HEK293 (cell line): ENCODE measurements at regions not wholly inside any gene's neighbourhood (a gene's known extent, or its start where the extent isn't known, plus 50 kb on each side); places are given as distances from the start of the nearest gene placed in this dataset.

ENCODE experiments used
- HIC1 ChIP-seq: fragments of 450-650 bp; formaldehyde crosslinking; IDR thresholded peaks from 2 replicates; pipeline ENCODE4 v1.5.1; 2016; ENCODE audit warnings: missing biosample characterization, missing genetic modification characterization
- IKZF3 ChIP-seq: fragments of 450-650 bp; IDR thresholded peaks from 2 replicates; pipeline ENCODE4 v1.5.0; 2018; ENCODE audit warnings: missing biosample characterization, mild to moderate bottlenecking, missing genetic modification characterization, moderate library complexity
- KLF8 ChIP-seq: fragments of 450-650 bp; formaldehyde crosslinking; IDR thresholded peaks from 2 replicates; pipeline ENCODE4 v1.5.1; 2016; ENCODE audit warnings: missing biosample characterization, missing genetic modification characterization
- PRDM2 ChIP-seq: fragments of 450-650 bp; formaldehyde crosslinking; IDR thresholded peaks from 2 replicates; pipeline ENCODE4 v1.5.1; 2016; ENCODE audit warnings: missing biosample characterization, missing genetic modification characterization, borderline replicate concordance
- SP7 ChIP-seq: fragments of 450-650 bp; formaldehyde crosslinking; IDR thresholded peaks from 2 replicates; pipeline ENCODE4 v1.5.1; 2016; ENCODE audit warnings: missing biosample characterization, missing genetic modification characterization
- ZBTB17 ChIP-seq: fragments of 450-650 bp; formaldehyde crosslinking; IDR thresholded peaks from 2 replicates; pipeline ENCODE4 v1.5.1; 2016; ENCODE audit warnings: missing biosample characterization, missing genetic modification characterization
- ZEB2 ChIP-seq: fragments of 450-650 bp; formaldehyde crosslinking; IDR thresholded peaks from 2 replicates; pipeline ENCODE4 v1.5.1; 2016; ENCODE audit warnings: missing biosample characterization, missing genetic modification characterization
- ZFP3 ChIP-seq: fragments of 450-650 bp; formaldehyde crosslinking; IDR thresholded peaks from 2 replicates; pipeline ENCODE4 v1.5.1; 2016; ENCODE audit warnings: low read depth, missing biosample characterization, missing genetic modification characterization
- ZNF157 ChIP-seq: fragments of 450-650 bp; formaldehyde crosslinking; IDR thresholded peaks from 2 replicates; pipeline ENCODE4 v1.5.1; 2016; ENCODE audit warnings: missing biosample characterization, missing genetic modification characterization
- ZNF16 ChIP-seq: fragments of 450-650 bp; formaldehyde crosslinking; IDR thresholded peaks from 2 replicates; pipeline ENCODE4 v1.5.1; 2016; ENCODE audit warnings: low read depth, missing biosample characterization, missing genetic modification characterization
- ZNF2 ChIP-seq: fragments of 450-650 bp; formaldehyde crosslinking; IDR thresholded peaks from 2 replicates; pipeline ENCODE4 v1.5.1; 2016; ENCODE audit warnings: missing biosample characterization, missing genetic modification characterization
- ZNF214 ChIP-seq: fragments of 450-650 bp; formaldehyde crosslinking; IDR thresholded peaks from 2 replicates; pipeline ENCODE4 v1.5.1; 2017; ENCODE audit warnings: missing biosample characterization, mild to moderate bottlenecking, missing genetic modification characterization, borderline replicate concordance
- ZNF23 ChIP-seq: fragments of 450-650 bp; formaldehyde crosslinking; IDR thresholded peaks from 2 replicates; pipeline ENCODE4 v1.5.1; 2016; ENCODE audit warnings: missing biosample characterization, missing genetic modification characterization, borderline replicate concordance
- ZNF239 ChIP-seq: fragments of 450-650 bp; formaldehyde crosslinking; IDR thresholded peaks from 2 replicates; pipeline ENCODE4 v1.5.1; 2016; ENCODE audit warnings: missing biosample characterization, missing genetic modification characterization
- ZNF341 ChIP-seq: fragments of 450-650 bp; formaldehyde crosslinking; IDR thresholded peaks from 2 replicates; pipeline ENCODE4; 2016; ENCODE audit warnings: low read depth, missing biosample characterization, missing genetic modification characterization
- ZNF354C ChIP-seq: fragments of 450-650 bp; formaldehyde crosslinking; IDR thresholded peaks from 2 replicates; pipeline ENCODE4 v1.5.1; 2016; ENCODE audit warnings: missing biosample characterization, missing genetic modification characterization, low read depth, borderline replicate concordance
- ZNF37A ChIP-seq: fragments of 450-650 bp; IDR thresholded peaks from 2 replicates; pipeline ENCODE4 v1.5.1; 2018; ENCODE audit warnings: missing biosample characterization, missing genetic modification characterization
- ZNF416 ChIP-seq: fragments of 450-650 bp; formaldehyde crosslinking; IDR thresholded peaks from 2 replicates; pipeline ENCODE4 v1.5.1; 2016; ENCODE audit warnings: missing biosample characterization, missing genetic modification characterization
- ZNF433 ChIP-seq: fragments of 450-650 bp; formaldehyde crosslinking; IDR thresholded peaks from 2 replicates; pipeline ENCODE4 v1.5.1; 2016; ENCODE audit warnings: missing biosample characterization, missing genetic modification characterization, low read depth
- ZNF549 ChIP-seq: fragments of 450-650 bp; IDR thresholded peaks from 2 replicates; pipeline ENCODE4 v1.5.1; 2018; ENCODE audit warnings: missing biosample characterization, missing genetic modification characterization, mild to moderate bottlenecking, inconsistent platforms, moderate library complexity
- ZNF585B ChIP-seq: fragments of 450-650 bp; formaldehyde crosslinking; IDR thresholded peaks from 2 replicates; pipeline ENCODE4 v1.5.1; 2016; ENCODE audit warnings: missing biosample characterization, missing genetic modification characterization
- ZNF626 ChIP-seq: fragments of 450-650 bp; sonication (Bioruptor Pico); formaldehyde crosslinking; IDR thresholded peaks from 2 replicates; pipeline ENCODE4 v1.5.1; 2018; ENCODE audit warnings: missing biosample characterization, missing genetic modification characterization, inconsistent platforms
- ZNF785 ChIP-seq: fragments of 450-650 bp; formaldehyde crosslinking; IDR thresholded peaks from 2 replicates; pipeline ENCODE4 v1.5.1; 2016; ENCODE audit warnings: missing biosample characterization, missing genetic modification characterization
- ZNF843 ChIP-seq: fragments of 450-650 bp; formaldehyde crosslinking; IDR thresholded peaks from 2 replicates; pipeline ENCODE4 v1.5.1; 2016; ENCODE audit warnings: missing biosample characterization, missing genetic modification characterization
- TF ChIP-seq, protein P1 (sequence below): fragments of 450-650 bp; formaldehyde crosslinking; IDR thresholded peaks from 2 replicates; pipeline ENCODE4 v1.5.1; 2016; ENCODE audit warnings: missing biosample characterization, missing genetic modification characterization, borderline replicate concordance
- TF ChIP-seq, protein P2 (sequence below): fragments of 450-650 bp; formaldehyde crosslinking; IDR thresholded peaks from 2 replicates; pipeline ENCODE4 v1.5.1; 2016; ENCODE audit warnings: missing biosample characterization, missing genetic modification characterization
- TF ChIP-seq, protein P3 (sequence below): fragments of 450-650 bp; formaldehyde crosslinking; IDR thresholded peaks from 2 replicates; pipeline ENCODE4 v1.5.1; 2017; ENCODE audit warnings: missing biosample characterization, mild to moderate bottlenecking, missing genetic modification characterization, moderate library complexity

- TF ChIP-seq ZFP3 (no peak), ZNF433 (tag by site-specific recombination) (no peak), ZNF23 (no peak), ZNF37A (tag by site-specific recombination) (no peak), ZNF16 (tag by site-specific recombination) (no peak), ZNF549 (tag by site-specific recombination) (no peak), SP7 (tag by site-specific recombination) (peak; percentile 88), ZNF354C (tag by site-specific recombination) (no peak), ZNF416 (tag by site-specific recombination) (no peak), IKZF3 (tag by site-specific recombination) (no peak), ZNF785 (tag by site-specific recombination) (no peak), PRDM2 (no peak), HIC1 (tag by site-specific recombination) (0 out of 2 replicates have a peak, but pooled peaks have one; percentile 64), KLF8 (peak; percentile 70), ZBTB17 (tag by site-specific recombination) (peak; percentile 90), ZNF843 (peak; percentile 63), ZNF626 (tag by site-specific recombination) (no peak), ZNF2 (tag by site-specific recombination) (no peak), ZNF585B (no peak), ZEB2 (tag by site-specific recombination) (peak; percentile 72), ZNF214 (no peak), ZNF341 (tag by site-specific recombination) (no peak), ZNF157 (no peak), ZNF239 (tag by site-specific recombination) (no peak)
- TF ChIP-seq, protein P1, sequence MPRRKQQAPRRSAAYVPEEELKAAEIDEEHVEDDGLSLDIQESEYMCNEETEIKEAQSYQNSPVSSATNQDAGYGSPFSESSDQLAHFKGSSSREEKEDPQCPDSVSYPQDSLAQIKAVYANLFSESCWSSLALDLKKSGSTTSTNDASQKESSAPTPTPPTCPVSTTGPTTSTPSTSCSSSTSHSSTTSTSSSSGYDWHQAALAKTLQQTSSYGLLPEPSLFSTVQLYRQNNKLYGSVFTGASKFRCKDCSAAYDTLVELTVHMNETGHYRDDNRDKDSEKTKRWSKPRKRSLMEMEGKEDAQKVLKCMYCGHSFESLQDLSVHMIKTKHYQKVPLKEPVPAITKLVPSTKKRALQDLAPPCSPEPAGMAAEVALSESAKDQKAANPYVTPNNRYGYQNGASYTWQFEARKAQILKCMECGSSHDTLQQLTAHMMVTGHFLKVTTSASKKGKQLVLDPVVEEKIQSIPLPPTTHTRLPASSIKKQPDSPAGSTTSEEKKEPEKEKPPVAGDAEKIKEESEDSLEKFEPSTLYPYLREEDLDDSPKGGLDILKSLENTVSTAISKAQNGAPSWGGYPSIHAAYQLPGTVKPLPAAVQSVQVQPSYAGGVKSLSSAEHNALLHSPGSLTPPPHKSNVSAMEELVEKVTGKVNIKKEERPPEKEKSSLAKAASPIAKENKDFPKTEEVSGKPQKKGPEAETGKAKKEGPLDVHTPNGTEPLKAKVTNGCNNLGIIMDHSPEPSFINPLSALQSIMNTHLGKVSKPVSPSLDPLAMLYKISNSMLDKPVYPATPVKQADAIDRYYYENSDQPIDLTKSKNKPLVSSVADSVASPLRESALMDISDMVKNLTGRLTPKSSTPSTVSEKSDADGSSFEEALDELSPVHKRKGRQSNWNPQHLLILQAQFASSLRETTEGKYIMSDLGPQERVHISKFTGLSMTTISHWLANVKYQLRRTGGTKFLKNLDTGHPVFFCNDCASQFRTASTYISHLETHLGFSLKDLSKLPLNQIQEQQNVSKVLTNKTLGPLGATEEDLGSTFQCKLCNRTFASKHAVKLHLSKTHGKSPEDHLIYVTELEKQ (tag by site-specific recombination): no peak
- TF ChIP-seq, protein P2, sequence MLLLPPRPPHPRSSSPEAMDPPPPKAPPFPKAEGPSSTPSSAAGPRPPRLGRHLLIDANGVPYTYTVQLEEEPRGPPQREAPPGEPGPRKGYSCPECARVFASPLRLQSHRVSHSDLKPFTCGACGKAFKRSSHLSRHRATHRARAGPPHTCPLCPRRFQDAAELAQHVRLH (tag by site-specific recombination): no peak
- TF ChIP-seq, protein P3, sequence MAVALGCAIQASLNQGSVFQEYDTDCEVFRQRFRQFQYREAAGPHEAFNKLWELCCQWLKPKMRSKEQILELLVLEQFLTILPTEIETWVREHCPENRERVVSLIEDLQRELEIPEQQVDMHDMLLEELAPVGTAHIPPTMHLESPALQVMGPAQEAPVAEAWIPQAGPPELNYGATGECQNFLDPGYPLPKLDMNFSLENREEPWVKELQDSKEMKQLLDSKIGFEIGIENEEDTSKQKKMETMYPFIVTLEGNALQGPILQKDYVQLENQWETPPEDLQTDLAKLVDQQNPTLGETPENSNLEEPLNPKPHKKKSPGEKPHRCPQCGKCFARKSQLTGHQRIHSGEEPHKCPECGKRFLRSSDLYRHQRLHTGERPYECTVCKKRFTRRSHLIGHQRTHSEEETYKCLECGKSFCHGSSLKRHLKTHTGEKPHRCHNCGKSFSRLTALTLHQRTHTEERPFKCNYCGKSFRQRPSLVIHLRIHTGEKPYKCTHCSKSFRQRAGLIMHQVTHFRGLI (tag by site-specific recombination): no peak
Observed at GRCh38 chr1:8197493-8198282, 120.2 kb upstream of the SLC45A1 start (continued).
